ENCODE measurements at regions not wholly inside any gene's neighbourhood (a gene's known extent, or its start where the extent isn't known, plus 50 kb on each side); places are given as distances from the start of the nearest gene placed in this dataset.
"Not testable (repeated sequence)": the region's sequence is repeated elsewhere in the genome, so short reads cannot be mapped to it uniquely, and the experiment has no call there.

GRCh38 chr12:54716261-54716660 is 68.1 kb upstream of the DCD start:
- no peak for DNase-seq (ENCODE audit: extremely low read depth in 1 of 2, low read depth in 1 of 2)

- DNase-seq (ENCODE audit: extremely low read depth in 1 of 2, low read depth in 1 of 2), result not testable (repeated sequence)
Observed at GRCh38 chr12:54713876-54714275, 65.7 kb upstream of the DCD start.

- DNase-seq (ENCODE audit: extremely low read depth in 1 of 2, low read depth in 1 of 2), result no peak
Observed at GRCh38 chr12:54711669-54712068, 63.5 kb upstream of the DCD start.

- no peak for DNase-seq (ENCODE audit: extremely low read depth in 1 of 2, low read depth in 1 of 2)
Observed at GRCh38 chr12:54708826-54709225, 60.7 kb upstream of the DCD start.

- DNase-seq (ENCODE audit: extremely low read depth in 1 of 2, low read depth in 1 of 2), result no peak
Observed at GRCh38 chr12:54704202-54704601, 56.0 kb upstream of the DCD start.

GRCh38 chr12:54701940-54702592 is 53.9 kb upstream of the DCD start:
- DNase-seq (ENCODE audit: extremely low read depth in 1 of 2, low read depth in 1 of 2), result no peak

- DNase-seq (ENCODE audit: extremely low read depth in 1 of 2, low read depth in 1 of 2), result no peak
Observed at GRCh38 chr12:54700849-54701248, 52.7 kb upstream of the DCD start.

GRCh38 chr12:54700301-54700700 is 52.1 kb upstream of the DCD start:
- no peak for DNase-seq (ENCODE audit: extremely low read depth in 1 of 2, low read depth in 1 of 2)

All from activated CD8-positive, alpha-beta memory T cell treated with anti-CD3 and anti-CD28 coated beads for 1 hour (primary cell).